ENCODE measurements at regions not wholly inside any gene's neighbourhood (a gene's known extent, or its start where the extent isn't known, plus 50 kb on each side); places are given as distances from the start of the nearest gene placed in this dataset.

- no peak for ATAC-seq
- WGBS, 4 donors = 73 to 85% (median 79%) methylated on average over 2 of the region's 2 CpGs
- intact Hi-C loops (cut with DNase I) = loop anchor here in 1 of 10 donors (5.0 to 10.0 kb wide), 2 partner anchors 105 to 307 kb away; no protein-coding TSS in a partner anchor
- no peaks in the 10 kb centered on the region for H3K27me3 ChIP-seq
- TF ChIP-seq, protein P1, sequence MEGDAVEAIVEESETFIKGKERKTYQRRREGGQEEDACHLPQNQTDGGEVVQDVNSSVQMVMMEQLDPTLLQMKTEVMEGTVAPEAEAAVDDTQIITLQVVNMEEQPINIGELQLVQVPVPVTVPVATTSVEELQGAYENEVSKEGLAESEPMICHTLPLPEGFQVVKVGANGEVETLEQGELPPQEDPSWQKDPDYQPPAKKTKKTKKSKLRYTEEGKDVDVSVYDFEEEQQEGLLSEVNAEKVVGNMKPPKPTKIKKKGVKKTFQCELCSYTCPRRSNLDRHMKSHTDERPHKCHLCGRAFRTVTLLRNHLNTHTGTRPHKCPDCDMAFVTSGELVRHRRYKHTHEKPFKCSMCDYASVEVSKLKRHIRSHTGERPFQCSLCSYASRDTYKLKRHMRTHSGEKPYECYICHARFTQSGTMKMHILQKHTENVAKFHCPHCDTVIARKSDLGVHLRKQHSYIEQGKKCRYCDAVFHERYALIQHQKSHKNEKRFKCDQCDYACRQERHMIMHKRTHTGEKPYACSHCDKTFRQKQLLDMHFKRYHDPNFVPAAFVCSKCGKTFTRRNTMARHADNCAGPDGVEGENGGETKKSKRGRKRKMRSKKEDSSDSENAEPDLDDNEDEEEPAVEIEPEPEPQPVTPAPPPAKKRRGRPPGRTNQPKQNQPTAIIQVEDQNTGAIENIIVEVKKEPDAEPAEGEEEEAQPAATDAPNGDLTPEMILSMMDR (IDR thresholded peaks at IDR 0.05) = no peak
- no peak for TF ChIP-seq POLR2A (IDR thresholded peaks at IDR 0.05)
- no peak for DNase-seq
- no peaks in the 10 kb centered on the region for H3K36me3 ChIP-seq
- H3K4me3 ChIP-seq = no peak overlapping the region
- H3K4me1 ChIP-seq = peaks cover 0 to 64% (median 6%) of the 10 kb centered on the region in 12 donors
- H3K9me3 ChIP-seq = no peaks in the 10 kb centered on the region
- H3K27ac ChIP-seq = peak overlapping the region in 1 of 12 donors; percentile 90
These were observed 194.9 kb downstream of the DUSP6 start for GRCh38 chr12:89157413-89157812.

DNA sequence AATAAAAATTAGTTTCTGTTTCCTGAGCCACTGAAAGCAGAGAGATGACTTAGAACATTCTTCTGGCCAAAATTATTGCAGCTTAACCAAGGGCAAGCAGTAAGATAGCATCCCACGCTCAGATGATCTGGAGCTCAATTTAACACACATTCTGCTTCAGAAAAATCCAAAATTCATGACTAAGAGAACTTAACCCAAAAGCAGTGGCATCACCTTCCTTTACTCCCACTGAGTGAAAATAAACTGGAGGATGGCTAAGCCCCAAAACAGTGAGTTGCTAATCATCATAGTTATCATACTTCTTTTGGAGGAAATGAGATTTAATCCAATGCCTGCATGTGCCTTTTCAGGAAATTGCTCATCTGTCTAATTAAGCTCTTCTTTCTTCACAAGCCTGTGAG lies 195.4 kb downstream of the DUSP6 start:
- H3K4me3 ChIP-seq = no peak overlapping the region
- intact Hi-C loops (cut with DNase I) = loop anchor here in 1 of 10 donors (5.0 to 10.0 kb wide), 2 partner anchors 105 to 308 kb away; no protein-coding TSS in a partner anchor
- 65 to 85% (median 77%) methylated on average over 1 of the region's 1 CpG for WGBS, 4 donors
- no peaks in the 10 kb centered on the region for H3K9me3 ChIP-seq
- ATAC-seq (peak in 1 of 4 donors; percentile 55), DNase-seq (no peak)
- no peaks in the 10 kb centered on the region for H3K36me3 ChIP-seq
- H3K27ac ChIP-seq = peak overlapping the region in 4 of 12 donors; percentile 17 to 90 (median 34)
- H3K27me3 ChIP-seq = no peaks in the 10 kb centered on the region
- TF ChIP-seq POLR2A (IDR thresholded peaks at IDR 0.05) = no peak
- TF ChIP-seq, protein P1 (IDR thresholded peaks at IDR 0.05) = no peak
- H3K4me1 ChIP-seq = peaks cover 0 to 59% (median 6%) of the 10 kb centered on the region in 12 donors

GRCh38 chr12:89156340-89156739 lies 196.0 kb downstream of the DUSP6 start:
- peak overlapping the region in 4 of 12 donors; percentile 17 to 90 (median 34) for H3K27ac ChIP-seq

GRCh38 chr12:89155826-89156225 lies 196.5 kb downstream of the DUSP6 start:
- TF ChIP-seq, protein P1 (IDR thresholded peaks at IDR 0.05) = no peak
- no peak for TF ChIP-seq POLR2A (IDR thresholded peaks at IDR 0.05)
- ATAC-seq = no peak
- no peaks in the 10 kb centered on the region for H3K27me3 ChIP-seq
- no peak overlapping the region for H3K4me3 ChIP-seq
- H3K4me1 ChIP-seq = peaks cover 0 to 48% (median 6%) of the 10 kb centered on the region in 12 donors
- intact Hi-C loops (cut with DNase I) = loop anchor here in 1 of 10 donors (5.0 to 10.0 kb wide), 2 partner anchors 104 to 309 kb away; no protein-coding TSS in a partner anchor
- H3K36me3 ChIP-seq = no peaks in the 10 kb centered on the region
- DNase-seq = no peak
- H3K27ac ChIP-seq = peak overlapping the region in 3 of 12 donors; percentile 32 to 90 (median 36)
- H3K9me3 ChIP-seq = no peaks in the 10 kb centered on the region

More at GRCh38 chr12:89156340-89156739, 196.0 kb downstream of the DUSP6 start:
- peaks cover 0 to 54% (median 6%) of the 10 kb centered on the region in 12 donors for H3K4me1 ChIP-seq
- WGBS, 4 donors = 60 to 74% (median 67%) methylated on average over 1 of the region's 1 CpG
- H3K9me3 ChIP-seq = no peaks in the 10 kb centered on the region
- ATAC-seq (peak in 1 of 4 donors; percentile 52), DNase-seq (no peak)
- H3K4me3 ChIP-seq = no peak overlapping the region
- no peaks in the 10 kb centered on the region for H3K36me3 ChIP-seq
- H3K27me3 ChIP-seq = no peaks in the 10 kb centered on the region
- TF ChIP-seq, protein P1 (IDR thresholded peaks at IDR 0.05) = no peak
- no peak for TF ChIP-seq POLR2A (IDR thresholded peaks at IDR 0.05)
- intact Hi-C loops (cut with DNase I) = loop anchor here in 1 of 10 donors (5.0 to 10.0 kb wide), 2 partner anchors 104 to 308 kb away; no protein-coding TSS in a partner anchor

All from heart left ventricle (tissue), 16 donors.